Central memory CD8-positive, alpha-beta T cell (primary cell): ENCODE measurements at regions not wholly inside any gene's neighbourhood (a gene's known extent, or its start where the extent isn't known, plus 50 kb on each side); places are given as distances from the start of the nearest gene placed in this dataset.

Source experiments
- ATAC-seq: fragments of 150-1000 bp; cut with Tn5 transposase; replicated peaks from 2 replicates; pipeline ENCODE4 v1.10.0; 2022; ENCODE audit warnings: mild to moderate bottlenecking, moderate FRiP score, moderate number of reproducible peaks; ENCODE audit not compliant: poor library complexity, severe bottlenecking; ENCODE audit errors: extremely low read depth
- DNase-seq, 2 donors: peaks; one replicate each; pipeline ENCODE4 v3.0.0; 2021; ENCODE audit warnings: low spot score in 2 of 2
- H3K27ac Mint-ChIP-seq: one replicate; pipeline ENCODE4 v1.8.0; 2022; ENCODE audit warnings: low read depth, mild to moderate bottlenecking, moderate library complexity, mixed read lengths
- H3K27me3 Mint-ChIP-seq: one replicate; pipeline ENCODE4 v1.8.0; 2022; ENCODE audit warnings: mixed read lengths
- H3K36me3 Mint-ChIP-seq: one replicate; pipeline ENCODE4 v1.8.0; 2022; ENCODE audit warnings: mild to moderate bottlenecking, moderate library complexity, mixed read lengths; ENCODE audit not compliant: insufficient read depth
- H3K4me1 Mint-ChIP-seq: one replicate; pipeline ENCODE4 v1.8.0; 2022; ENCODE audit warnings: mixed read lengths
- H3K4me3 Mint-ChIP-seq: one replicate; pipeline ENCODE4 v1.8.0; 2022; ENCODE audit warnings: mild to moderate bottlenecking, moderate library complexity, mixed read lengths
- H3K9me3 Mint-ChIP-seq: one replicate; pipeline ENCODE4 v1.8.0; 2022; ENCODE audit warnings: mixed read lengths

DNA sequence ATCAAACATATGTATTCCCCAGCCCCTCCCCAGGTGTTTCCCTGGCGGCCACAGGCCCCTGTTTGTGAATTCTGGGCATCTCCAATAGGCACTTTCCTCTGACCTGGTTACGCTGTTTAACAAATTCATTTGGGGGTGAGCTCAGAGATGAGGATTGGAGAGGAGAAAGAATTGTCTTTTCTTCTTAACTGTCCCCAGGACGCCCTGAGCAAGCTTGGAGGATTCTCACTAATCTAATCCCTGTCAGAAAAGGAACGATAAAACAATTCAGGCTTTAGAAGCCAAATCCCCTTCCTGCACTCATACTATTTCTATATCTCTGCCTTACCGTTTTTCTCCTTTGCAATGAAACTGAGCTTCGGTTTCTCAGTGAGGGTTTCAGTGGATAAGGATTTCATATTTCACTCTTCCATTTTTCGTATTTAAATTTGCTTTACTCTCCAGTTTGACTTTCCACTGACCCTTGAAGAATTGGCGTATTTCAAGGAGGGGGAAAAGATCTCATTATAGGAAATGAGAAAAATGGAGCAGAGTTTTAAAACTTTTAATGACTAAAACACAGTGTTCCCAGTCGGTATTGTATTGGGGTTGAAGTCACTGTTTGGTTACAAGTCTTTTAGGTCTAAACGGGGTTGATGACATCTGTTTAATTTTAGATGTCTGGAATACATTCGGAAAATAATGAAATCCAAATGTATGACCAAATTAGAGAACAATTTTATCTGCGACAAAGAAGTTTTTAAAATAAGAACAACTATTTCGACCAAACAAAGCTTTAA, 180.1 kb downstream of the MACROH2A1 start:
- no peaks in the 10 kb centered on the region for H3K4me1 Mint-ChIP-seq
- no peak overlapping the region for H3K27ac Mint-ChIP-seq
- no peaks in the 10 kb centered on the region for H3K9me3 Mint-ChIP-seq
- peaks cover 35% of the 10 kb centered on the region for H3K27me3 Mint-ChIP-seq
- H3K36me3 Mint-ChIP-seq = no peaks in the 10 kb centered on the region
- no peak for ATAC-seq
- no peak for DNase-seq
- H3K4me3 Mint-ChIP-seq = no peak overlapping the region

DNA sequence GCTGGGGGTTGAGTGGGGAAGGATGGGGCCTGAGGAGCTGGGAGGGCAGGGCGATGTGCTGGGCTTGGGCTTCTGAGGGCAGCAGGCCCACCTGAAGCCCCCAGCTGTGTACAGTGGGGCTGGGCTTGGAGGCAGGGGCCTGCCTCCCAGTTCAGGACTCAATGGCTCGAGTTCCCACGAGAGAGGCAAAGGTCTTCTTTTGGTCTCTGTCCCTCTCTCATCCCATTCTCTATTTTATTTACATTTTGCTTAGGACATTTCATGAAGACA, 180.6 kb downstream of the MACROH2A1 start:
- Mint-ChIP-seq H3K27me3 (peaks cover 31% of the 10 kb centered on the region), H3K4me1 (no peaks in the 10 kb centered on the region), H3K4me3 (no peak overlapping the region), H3K36me3 (no peaks in the 10 kb centered on the region), H3K9me3 (no peaks in the 10 kb centered on the region), H3K27ac (no peak overlapping the region)
- ATAC-seq = no peak
- DNase-seq = no peak

DNA sequence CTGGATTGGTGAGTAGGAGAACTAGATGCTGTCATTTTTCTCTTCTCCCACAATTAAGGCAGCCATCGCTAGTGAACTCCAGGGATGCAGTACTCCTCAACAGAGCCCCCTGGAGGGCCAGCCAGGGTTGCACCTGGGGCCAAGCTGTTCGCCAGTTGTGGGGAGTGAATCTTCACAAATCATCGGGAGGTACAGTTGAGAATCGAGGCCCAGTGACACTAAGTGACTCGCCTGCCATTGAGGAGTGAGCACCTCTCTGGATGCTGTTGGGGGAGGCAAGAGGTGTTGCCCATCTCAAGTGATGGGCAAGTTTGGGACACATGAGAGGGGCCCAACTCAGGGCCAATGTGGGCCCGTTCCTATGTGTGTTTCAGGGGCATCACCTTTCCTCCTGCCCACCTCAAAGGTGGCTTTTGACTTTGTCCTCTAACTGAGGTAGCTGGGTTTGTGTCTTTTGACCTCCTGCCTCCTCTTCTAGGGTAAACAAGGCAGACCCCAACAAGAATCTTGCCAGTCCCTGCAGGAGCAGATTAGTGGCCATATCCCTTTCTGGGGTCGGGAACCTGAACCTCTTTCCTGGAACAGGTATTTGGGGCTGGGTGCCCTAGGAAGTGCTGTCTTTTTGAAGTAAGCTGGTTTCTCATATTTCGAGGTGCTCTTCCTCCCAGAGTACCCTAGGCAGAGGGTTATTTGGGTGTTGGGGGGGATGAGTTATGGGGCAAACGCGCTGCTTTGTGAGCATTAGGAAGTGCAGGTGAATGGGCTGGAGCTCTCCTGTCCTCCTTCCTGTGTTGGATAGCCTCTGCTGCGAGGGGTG, 181.2 kb downstream of the MACROH2A1 start:
- Mint-ChIP-seq H3K4me1 (no peaks in the 10 kb centered on the region), H3K27ac (no peak overlapping the region), H3K27me3 (peaks cover 26% of the 10 kb centered on the region), H3K36me3 (no peaks in the 10 kb centered on the region), H3K4me3 (no peak overlapping the region), H3K9me3 (no peaks in the 10 kb centered on the region)
- ATAC-seq = no peak
- no peak for DNase-seq

DNA sequence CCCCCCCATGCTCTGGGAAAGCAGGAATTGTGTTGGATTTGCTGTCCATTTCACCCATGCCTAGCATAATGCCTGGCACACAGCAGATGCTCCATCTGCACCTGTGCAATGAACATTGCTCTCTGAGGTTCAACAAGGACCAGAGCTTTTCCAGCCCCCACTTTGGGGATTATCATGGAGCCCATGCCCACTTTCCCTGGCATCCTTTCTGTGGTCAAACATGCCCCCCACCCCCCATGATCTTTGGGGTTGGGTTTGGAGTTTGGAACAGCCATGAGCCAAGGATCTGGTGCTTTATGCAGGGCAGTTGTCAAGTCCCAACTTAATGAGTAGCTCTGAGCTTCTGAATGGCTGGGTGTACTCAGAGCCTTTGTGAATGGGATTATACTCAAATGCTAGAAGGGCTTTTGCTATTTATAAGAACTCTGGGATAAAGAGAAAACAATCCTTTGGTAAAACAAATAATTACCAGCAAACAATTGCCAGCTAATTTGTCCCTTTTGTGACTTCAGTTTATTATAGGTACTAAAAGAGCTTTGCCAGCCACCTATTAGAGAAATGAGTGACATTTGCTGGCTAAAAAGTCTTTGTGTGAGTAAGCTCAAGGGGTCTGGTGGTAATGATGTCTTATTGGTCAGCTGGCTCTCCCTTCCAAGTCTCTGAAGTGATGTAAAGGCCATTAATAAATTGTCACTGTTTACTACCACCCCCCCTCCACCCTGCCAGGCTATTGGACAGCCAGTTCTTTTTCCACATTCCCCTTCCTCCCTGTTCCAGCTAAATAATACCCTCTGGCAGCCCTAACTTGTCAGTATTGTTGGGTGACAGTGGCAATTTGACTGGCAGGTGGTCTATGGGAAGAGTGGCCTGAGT, 182.3 kb downstream of the MACROH2A1 start:
- Mint-ChIP-seq H3K36me3 (no peaks in the 10 kb centered on the region), H3K4me3 (no peak overlapping the region), H3K27me3 (peaks cover 21% of the 10 kb centered on the region), H3K4me1 (no peaks in the 10 kb centered on the region), H3K27ac (no peak overlapping the region), H3K9me3 (no peaks in the 10 kb centered on the region)
- ATAC-seq = no peak
- DNase-seq = no peak

DNA sequence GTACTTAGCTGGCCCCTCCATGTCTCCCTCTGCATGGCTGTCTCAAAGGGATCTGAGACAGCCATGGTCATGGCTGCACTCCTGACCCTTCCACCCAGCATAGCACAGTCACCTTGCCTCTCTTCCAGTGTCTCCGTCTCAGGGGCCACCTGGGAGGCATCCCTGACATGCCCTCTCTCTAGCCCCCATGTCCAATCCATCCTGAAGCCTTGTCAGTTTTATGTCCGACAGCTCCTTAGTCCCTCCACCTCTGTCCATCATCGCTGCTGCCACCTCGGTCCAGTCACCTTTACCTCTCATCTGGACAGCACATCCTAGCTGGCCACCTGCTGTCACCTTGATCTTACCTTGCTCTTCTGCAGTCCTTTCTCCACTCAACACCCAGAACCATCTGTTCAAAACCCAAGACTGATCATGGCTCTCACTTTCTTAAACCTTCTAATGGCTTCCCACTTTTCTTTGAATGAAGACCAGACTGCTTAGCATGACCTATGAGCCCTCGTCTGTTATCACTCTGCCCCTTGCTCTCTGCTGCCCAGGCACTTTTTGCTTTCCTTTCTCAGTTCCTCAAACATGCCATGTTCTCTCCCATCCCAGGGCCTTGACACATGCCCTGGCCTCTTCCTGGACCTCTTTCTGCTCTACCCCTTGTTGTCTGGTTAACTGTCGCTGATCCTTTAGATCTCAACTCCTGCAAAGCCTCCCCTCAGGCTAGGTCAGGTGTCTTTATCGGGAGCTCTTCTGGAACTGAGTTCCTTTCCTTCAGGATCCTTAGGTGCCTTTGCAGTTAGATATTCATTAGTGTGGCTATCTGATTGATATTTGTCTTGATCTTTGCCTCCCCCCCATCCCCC, 181.8 kb upstream of the PITX1 start:
- no peak for ATAC-seq
- Mint-ChIP-seq H3K36me3 (no peaks in the 10 kb centered on the region), H3K27ac (no peak overlapping the region), H3K4me1 (no peaks in the 10 kb centered on the region), H3K9me3 (no peaks in the 10 kb centered on the region), H3K4me3 (no peak overlapping the region), H3K27me3 (peaks cover 21% of the 10 kb centered on the region)
- no peak for DNase-seq

DNA sequence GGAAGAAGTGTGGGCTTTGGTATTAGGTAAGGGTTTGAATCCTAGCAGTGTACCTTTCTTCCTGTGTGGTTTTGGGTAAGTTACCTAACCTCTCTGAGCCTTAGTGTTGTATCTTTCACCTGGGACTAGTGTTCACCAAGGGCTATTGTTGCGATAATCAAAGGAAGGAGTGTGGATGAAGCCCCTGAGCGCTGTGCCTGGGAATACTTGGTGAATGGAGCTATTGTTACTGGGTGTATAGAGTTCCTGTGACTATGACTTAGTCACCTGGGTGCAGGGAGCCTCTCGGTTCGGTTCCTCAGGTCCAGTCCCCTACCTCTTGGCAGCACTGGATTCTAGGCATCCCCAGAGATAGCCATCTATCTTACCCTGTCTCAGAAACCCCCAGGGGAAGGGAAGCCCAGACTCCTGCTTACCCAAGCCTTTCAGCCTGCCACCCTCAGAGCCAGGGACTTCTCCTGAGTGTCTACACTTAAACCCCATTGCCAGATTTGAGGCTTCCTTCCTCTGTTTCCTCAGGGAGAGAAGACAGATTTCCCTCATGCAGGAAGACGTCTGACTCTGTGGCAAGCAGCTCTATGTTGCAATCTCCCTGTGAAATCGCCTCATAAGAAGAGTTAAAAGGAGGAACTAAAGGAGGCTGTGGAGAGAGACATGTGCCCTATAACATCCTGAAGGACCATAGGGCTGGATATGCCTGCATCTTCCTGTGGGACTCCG, 181.0 kb upstream of the PITX1 start:
- ATAC-seq (no peak), DNase-seq (no peak)
- Mint-ChIP-seq H3K36me3 (no peaks in the 10 kb centered on the region), H3K4me3 (no peak overlapping the region), H3K9me3 (no peaks in the 10 kb centered on the region), H3K27ac (no peak overlapping the region), H3K4me1 (no peaks in the 10 kb centered on the region), H3K27me3 (peaks cover 28% of the 10 kb centered on the region)

DNA sequence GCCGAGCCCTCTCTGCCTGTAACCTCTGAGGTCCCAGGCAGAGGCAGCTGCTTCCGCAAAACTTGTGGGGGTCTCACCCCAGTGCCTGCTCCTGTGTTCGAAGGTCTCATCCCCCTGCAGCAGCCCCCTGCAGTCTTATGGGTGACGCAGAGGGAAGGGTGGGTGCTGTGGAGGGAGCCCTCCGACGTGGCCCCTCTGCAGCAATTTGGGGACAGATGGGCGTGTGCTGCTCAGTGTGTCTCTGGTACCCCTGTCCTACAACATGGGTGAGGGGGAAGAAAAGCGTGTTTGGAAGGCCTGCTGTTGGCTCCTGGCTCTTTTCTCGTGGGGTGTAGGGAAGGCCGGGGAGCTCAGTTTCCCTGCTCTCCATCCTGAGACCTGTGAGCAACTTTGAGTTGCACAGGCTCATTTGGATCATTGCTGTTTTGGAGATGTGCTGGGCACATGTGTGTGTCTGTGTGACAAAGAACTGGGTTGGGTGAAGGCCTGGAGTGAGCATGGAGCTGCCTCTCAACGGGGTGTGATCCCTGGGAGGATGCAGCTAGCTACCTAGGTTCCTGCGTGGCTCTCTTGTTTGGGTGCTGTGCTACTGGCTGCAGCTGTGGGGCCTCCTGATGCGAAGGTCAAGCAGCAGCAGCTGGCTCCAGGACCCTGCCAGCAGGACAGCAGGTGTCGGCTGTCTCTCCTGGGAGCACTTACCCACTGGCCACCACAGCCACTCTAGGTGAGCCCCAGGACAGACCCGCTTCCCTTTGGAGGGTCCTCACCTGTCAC, 179.6 kb upstream of the PITX1 start:
- DNase-seq (no peak), ATAC-seq (no peak)
- H3K4me3 Mint-ChIP-seq = no peak overlapping the region
- no peaks in the 10 kb centered on the region for H3K36me3 Mint-ChIP-seq
- H3K9me3 Mint-ChIP-seq = no peaks in the 10 kb centered on the region
- no peak overlapping the region for H3K27ac Mint-ChIP-seq
- H3K27me3 Mint-ChIP-seq = peaks cover 42% of the 10 kb centered on the region
- H3K4me1 Mint-ChIP-seq = no peaks in the 10 kb centered on the region

DNA sequence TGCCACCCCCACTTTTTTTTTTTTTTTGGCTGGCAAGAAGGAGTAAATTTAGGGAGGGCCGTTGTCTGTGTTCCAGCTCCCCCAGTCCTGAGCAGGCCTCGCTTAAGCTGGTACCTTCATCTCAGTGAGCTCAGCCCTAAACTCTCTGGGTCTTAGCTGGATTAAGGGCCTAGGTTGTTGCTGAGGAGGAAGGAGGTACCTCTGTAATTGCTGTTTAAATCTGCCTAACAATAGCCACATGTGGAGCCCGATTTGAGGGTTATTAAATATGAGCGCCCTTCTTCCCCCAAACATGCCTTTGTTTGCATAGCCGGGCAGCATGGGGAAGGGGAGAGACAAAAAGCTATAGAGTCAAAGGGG, 179.0 kb upstream of the PITX1 start:
- Mint-ChIP-seq H3K9me3 (no peaks in the 10 kb centered on the region), H3K27ac (no peak overlapping the region), H3K36me3 (no peaks in the 10 kb centered on the region), H3K27me3 (peaks cover 48% of the 10 kb centered on the region), H3K4me1 (no peaks in the 10 kb centered on the region), H3K4me3 (no peak overlapping the region)
- ATAC-seq = no peak
- no peak for DNase-seq

DNA sequence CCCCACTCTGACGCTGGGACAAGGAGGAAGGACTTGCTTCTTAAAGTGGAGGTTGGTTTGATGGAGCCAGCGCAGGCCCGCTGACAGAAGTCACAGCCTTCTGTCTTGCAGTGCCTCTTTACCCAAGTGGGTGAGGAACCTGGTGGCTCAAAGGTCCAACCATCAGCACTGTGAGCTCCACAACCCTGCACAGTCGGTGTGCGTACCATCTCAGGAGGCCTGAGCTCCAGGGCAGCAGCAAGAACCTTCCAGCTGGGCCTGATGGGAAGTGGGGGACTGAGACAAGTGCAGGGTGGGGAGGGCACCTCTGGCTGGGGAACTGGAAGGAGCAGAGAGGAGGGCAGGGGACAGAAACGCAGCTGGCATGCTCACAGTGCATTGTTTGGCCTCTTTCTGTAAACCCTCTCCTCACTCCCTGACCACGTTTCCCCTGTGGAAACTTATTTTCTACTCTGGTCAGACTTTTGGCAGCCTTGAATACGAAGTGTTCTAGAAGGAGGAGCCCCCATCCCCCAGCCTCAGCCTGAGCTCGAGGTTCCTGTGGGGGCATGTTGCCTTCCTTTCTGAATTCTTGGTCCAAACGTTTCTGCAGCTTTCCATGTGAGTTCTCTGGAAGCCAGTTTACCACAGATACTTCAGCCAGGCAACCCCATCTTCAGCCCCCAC, 178.5 kb upstream of the PITX1 start:
- no peak for DNase-seq
- H3K4me1 Mint-ChIP-seq = no peaks in the 10 kb centered on the region
- ATAC-seq = no peak
- no peak overlapping the region for H3K4me3 Mint-ChIP-seq
- H3K9me3 Mint-ChIP-seq = no peaks in the 10 kb centered on the region
- peaks cover 53% of the 10 kb centered on the region for H3K27me3 Mint-ChIP-seq
- H3K27ac Mint-ChIP-seq = no peak overlapping the region
- no peaks in the 10 kb centered on the region for H3K36me3 Mint-ChIP-seq

DNA sequence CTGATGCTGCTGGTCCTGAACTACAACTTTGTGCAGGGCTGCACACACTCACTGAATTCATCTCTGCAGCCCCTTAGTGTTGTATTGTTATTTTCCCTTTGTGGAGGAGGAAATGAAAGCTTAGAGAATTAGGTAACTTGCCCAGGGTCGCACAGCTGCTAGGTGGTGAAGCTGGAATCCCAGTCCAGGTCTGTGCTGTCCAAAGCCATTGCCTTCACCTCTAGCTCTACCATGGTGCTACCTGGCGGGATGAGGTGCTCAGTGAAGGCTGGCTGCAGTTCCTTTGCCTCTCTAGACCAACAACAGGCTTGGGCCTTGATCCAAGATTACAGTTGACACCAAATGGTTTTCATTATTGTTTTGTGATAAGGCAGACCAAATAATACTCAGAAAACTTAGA, 177.8 kb upstream of the PITX1 start:
- Mint-ChIP-seq H3K36me3 (no peaks in the 10 kb centered on the region), H3K9me3 (no peaks in the 10 kb centered on the region), H3K27me3 (peaks cover 53% of the 10 kb centered on the region), H3K4me1 (no peaks in the 10 kb centered on the region), H3K27ac (no peak overlapping the region), H3K4me3 (no peak overlapping the region)
- DNase-seq (no peak), ATAC-seq (no peak)
